Stimulated activated CD4-positive, alpha-beta T cell treated with anti-CD3 and anti-CD28 coated beads, Interleukin-12 subunit alpha, Interleukin-12 subunit beta, amount 100 ng/mL, for 48 hours (primary cell): ENCODE measurements at regions not wholly inside any gene's neighbourhood (a gene's known extent, or its start where the extent isn't known, plus 50 kb on each side); places are given as distances from the start of the nearest gene placed in this dataset.

Source experiments
- DNase-seq, 3 donors: peaks; one replicate each; pipeline ENCODE4 v3.0.0-alpha.2; 2020; ENCODE audit warnings: low read depth in 2 of 3, low spot score in 1 of 3

DNA sequence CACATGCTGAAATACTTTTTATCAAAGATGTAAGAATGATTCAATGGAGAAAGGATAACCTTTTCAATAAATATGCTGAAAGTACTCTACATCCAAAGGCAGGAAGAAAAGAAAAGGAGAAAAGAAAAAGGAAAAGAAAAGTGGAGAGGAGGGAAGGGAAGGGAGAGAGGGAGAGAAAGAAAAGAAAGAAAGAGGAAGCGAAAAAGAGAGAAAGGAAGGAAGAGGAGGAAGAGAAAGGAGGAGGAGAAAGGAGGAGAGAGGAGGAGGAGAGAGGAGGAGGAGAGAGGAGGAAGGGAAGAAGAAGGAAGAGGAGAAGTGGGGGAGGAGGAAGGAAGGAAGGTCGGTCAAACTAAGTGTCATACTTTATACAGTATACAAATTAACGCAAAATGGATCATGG, 297.4 kb upstream of the HSF2 start:
- no peak for DNase-seq

DNA sequence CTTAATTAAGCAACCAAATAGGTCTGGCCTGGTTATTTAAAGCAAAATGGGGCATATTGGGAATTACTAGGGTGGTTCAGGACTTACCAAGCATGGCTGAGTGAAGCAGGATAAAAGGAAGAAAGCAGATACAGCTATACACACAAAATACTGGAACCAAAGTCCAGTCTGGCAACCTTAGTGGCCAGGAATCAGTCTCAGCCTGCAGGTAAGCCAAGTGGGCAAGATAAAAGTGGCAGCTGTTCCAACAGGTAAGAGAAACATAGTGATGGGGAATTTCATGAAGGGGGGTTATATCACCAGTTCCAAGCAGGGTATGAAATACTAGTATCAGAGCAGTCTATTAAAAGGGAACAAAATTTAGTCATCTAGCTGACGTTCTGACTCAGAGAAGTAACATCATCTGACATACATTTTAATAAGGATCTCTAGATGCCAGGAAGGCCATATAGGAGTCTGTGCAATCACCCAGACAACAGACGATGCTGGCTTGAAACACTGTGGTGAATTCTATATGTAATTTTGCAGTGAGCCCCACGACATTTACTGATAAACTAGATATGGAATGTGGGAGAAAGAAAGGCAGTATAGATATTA, 292.1 kb upstream of the HSF2 start:
- no peak for DNase-seq

DNA sequence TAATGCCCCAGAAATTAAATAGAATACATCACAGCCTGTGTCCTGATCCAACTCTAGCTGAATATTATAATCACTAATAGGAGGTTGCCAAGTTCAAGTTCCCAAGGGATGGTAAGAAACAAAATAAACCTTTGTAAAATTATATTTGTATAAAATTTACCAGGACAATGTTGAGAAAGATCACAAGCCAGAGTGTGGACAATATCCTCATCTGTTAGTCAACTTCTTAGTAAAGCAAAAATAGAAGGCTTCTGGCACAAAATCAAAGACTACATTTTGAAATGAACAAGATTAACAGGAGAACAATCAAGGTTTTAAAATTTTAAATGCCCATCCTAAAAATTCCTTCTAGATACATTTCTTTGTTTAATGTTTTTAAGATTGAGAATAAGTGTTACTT, 290.4 kb upstream of the HSF2 start:
- no peak for DNase-seq

DNA sequence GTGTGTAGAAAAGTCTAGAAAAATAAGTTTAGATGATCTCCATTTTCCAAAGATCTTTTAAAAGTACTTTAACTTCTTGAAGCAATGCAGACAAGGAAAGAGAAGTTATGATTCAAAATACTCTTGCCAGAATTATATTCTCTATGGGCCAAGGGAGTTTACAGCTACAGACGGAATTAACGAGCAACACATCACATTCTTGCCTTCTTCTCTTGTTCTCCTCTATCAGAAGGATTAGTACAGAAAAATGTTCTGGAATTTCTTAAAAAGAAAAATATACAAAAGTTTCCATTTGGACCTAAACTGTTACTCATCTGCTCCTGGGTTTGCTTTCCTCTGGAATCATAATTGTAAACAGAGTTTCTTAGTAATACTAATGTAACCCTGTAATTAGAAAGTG, 284.7 kb upstream of the HSF2 start:
- DNase-seq: no peak

DNA sequence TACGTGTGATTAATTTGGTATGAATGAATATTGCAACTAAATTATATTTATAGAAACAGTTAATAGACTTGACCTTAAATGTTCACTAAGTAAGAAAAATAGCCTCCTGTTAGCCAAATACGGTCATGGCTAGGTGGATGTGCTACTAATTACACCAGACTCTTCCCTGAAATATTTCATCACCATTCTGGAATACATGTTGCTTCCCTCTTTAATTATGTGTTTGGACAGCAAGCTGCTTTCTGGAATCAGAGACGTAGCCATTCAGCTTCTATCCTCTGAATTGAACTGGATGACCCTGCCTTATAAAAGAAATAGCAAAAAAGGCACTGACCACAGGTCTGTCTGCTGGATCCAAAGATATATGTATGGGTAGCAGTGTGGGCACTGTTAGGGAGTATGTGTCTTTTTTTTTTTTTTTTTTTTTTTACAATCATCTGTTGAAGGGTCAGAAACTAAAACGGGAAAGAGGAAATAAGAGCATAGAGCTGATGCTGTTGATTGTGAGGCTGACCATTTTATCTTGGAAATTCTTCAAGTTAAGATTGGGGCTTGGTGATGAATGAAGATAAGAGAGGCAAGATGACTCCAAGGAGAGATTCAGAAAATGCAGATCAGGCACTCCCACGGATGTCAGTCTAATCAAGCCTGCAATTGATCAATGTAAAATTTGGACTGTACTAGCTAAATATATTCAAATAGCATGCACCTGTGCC, 283.2 kb upstream of the HSF2 start:
- DNase-seq: no peak

DNA sequence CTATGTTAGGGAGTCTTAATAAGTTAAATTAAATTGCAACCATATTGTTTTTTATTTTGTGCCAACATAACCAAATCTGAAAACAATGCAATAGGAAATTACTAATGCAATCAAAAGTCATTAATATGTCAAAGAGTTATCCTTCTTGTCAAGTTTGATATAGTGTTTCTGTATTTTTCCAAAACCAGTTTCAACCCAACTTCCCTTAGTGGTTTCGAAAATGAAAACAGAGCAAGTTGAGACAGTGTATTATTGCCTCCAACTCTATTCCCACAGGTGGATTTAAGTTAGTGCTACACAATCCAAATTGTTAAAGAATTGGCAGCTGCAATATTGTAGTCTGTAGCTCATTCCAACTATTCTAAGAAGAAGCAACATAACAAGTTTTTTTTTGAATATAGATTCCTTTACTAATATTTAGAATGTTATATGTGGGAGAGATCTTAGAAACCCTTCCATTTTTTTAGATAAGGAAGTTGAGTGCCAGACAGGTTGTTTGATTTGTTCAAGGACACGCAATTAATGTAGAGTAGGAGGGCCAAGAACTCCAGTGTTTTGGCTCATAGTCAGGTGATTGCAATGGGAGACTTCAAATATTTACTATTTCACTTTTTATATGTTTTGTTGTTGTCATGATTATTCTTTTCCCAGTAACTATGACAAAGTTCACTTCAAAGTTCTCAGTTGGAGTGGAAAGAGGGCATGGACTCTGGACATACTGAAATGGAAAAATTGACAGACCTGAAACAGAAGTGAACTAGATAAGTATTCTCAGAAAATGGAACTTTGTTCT, 282.4 kb upstream of the HSF2 start:
- DNase-seq: no peak

DNA sequence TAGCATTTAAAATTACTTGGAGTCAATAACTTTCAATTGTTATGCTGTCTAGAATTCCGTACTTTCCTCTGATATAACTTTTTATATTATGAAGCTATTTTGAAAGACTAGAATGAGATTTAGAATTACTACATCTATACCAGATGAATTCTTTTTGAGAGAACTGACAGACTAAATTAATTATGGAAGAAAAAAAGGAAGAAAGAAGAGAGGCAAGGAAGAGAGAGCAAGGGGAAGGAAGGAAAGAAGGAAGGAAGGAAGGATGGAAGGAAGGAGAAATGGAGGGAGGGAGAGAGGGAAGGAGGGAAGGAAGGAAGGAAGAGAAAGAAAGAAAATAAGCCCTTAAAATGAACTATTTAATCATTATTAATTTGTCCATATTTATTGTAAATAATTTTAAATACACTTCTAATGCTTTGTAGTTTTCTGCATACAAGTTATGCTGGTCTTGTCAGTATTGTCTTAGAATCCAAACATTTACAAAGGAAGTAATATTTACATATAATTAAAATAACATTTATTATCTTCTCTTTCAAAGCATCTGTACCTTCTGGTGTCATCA, 280.4 kb upstream of the HSF2 start:
- no peak for DNase-seq

DNA sequence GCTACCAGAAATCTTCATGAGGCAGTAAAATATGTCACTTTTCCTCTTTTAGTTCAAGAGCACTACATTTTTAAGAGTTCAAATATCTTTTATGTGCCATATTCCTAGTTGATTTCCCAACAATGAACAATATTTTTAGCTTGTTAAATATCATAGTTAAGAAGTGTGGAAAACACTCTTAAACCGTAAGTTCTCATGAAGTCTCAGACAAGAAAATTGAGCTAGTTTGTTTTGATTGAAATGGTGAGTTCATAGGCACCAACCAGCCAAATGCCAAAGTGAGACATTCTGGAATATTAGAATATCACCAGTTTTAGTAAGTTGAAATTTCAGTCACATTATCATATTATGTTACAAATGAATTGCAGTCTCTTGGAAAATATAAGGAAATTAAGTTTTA, 277.2 kb upstream of the HSF2 start:
- DNase-seq: no peak

DNA sequence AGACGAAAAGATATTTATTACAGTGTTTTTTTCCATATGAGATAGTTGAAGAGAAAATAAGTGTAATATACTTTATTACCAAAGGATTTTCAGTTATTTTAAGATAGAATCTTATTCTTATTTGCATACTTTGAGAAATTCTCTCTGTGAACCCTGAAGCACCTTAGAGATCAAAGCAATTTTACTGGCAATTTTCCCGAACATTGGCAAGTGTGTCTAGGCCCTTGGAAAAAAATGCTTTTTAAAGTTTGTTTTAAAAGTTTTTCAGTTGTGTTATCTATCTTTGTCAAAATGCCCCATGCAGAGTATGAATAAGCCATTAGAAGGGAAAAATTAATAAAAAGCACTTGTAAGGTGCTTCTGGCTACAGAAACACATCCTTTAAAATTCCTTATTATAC, 276.8 kb upstream of the HSF2 start:
- DNase-seq: no peak

DNA sequence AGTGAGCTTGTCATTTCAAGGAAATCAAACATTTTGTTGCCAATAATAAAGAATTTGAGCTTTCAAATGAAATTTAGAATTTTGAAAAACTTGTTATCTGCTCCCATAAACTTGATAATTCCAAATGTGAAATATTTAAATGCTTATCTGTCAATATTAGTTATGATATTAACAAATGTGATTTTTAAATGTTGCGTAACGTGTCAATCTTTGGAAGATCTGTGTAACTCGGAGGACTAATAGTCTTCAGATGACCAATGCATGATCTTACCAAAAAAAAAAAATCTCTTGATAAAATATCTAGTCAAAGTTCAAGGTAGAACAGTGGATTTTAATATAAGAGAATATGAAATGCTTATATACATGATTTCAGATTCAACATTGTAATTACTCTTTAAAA, 274.5 kb upstream of the HSF2 start:
- no peak for DNase-seq

DNA sequence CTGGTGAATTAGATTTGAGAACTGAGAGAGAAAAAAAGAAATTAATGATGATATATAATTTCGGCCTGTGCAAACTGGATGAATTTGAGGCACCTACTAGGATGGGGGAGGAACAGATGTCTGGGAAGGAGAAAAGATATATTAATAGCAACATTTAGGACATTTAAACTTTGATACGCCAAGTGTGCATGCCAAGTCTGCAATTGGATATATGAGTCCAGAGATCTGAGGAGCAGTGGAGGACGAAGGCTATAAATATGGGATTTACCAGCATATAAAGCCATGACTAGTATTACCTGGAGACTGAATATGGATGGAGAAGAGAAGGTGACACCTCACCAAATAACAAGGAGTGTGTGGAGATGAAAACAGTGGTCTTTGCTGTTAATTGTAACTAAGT, 272.6 kb upstream of the HSF2 start:
- no peak for DNase-seq

DNA sequence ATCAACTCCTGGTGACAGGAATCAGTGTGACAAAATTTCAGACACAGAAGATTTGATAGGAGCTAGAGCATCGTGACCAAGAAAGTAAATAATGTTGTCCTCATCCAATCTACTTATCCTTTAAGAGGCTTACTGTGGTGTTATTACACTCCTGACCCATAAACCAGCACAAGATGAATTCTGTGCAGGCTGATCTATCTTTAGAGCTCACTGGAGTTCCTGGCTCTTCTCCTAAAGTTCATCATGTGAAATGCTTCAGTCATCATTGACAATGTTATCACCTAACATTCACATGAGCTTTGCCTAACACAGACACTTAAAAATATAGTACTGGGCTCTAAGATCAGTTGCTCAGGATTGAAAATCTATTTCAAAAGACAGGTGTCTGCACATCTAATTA, 271.0 kb upstream of the HSF2 start:
- no peak for DNase-seq

DNA sequence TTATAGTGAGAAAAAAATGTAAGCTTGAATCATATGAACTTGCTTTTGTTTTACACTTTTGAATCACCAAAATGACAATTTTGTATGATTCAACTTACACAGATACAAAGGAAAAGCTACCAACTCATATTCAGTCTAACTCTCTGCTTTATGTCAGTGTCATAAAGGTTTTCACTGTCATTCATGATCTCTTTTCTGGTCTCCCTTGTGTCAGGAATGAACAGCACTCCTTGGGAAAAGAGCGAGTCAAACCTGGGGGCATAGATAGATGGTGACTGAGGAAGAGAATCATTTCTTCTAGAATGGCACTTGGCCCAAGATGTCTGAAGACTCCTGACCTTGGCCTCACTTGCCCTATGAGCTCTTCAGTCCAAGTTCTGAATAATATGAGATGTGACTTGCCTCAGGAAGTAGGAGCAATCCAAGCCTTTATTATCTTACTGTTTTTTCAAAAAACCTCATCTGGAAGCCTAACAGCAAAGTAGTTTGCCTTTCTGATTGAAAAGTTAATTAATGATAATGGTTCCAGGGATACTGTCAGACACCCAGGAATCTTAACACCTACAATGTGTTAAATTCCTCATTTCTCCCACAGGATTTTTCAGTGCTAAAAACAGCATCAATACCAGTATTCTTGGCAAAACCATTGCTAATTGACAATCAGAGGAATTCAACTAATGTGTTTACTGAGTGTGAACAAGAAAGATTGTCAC, 270.0 kb upstream of the HSF2 start:
- DNase-seq: no peak

DNA sequence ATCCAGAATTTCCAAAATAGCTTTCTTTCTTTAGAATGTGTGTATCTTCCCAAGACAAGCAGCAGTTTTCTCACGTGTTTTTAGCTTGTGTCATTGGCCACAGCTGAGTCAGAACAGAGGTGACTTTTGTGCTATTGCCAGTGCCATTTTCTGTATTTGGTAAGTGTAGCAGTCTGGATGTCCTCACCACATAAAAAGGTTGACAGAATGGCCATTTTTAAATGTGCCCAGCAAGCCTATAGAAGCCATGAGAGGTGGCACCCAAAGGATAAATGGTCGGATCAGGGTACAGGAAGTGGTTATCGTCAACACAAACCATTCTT, 269.5 kb upstream of the HSF2 start:
- DNase-seq: no peak

DNA sequence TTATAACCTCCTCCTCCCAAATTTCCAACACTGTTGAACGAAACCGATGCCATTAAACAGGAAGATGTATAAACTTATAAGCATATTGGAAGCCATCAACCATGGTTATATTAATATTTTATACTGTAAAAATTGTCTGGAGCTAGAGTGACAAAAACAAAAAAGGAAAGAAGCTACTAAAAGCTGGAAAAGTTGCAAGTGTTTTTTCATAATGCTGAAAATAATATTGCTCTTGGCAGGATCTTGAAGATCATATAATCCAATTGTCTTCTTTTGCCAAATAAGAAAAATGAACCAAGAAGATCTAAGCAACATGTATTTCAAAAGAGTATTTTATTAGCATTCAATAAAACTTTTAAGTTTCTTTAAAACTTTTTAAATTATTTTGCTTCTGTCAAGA, 268.9 kb upstream of the HSF2 start:
- no peak for DNase-seq

DNA sequence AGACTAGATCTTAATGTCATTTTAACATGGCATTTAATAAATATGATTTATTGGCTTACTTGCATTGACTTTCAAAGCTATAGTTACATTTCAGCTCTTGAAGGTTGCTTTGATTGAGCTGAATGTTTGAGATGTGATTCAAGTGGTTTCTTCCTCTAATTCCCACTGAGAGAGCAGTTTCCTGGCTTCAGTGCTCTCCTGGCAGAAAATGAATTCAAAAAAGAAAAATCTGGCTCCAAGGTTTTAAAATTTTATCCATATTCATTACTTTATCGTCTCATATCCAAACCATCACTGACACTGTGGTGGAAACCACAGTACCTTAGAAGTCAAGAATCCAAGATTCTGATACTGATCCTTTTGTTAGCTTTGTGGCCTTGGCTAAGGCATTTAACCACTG, 263.1 kb upstream of the HSF2 start:
- no peak for DNase-seq

DNA sequence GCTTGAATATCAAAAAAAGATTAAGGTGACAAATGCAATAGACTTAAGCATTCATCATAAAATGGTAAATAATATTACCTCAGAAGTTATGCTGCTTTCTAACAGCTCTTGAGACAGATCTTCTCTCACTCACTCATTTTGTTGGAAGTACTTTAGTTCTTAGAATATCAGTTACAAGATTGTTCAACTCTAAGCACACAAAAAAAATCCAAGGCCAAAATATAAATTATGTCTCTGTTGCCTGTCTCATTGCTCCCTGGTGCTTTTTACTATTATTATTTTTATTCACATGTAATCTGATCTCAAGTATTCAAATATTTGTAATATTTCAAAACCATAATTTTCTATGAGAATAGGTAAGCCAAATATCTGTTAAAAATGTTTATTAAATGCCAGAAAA, 259.4 kb upstream of the HSF2 start:
- no peak for DNase-seq

DNA sequence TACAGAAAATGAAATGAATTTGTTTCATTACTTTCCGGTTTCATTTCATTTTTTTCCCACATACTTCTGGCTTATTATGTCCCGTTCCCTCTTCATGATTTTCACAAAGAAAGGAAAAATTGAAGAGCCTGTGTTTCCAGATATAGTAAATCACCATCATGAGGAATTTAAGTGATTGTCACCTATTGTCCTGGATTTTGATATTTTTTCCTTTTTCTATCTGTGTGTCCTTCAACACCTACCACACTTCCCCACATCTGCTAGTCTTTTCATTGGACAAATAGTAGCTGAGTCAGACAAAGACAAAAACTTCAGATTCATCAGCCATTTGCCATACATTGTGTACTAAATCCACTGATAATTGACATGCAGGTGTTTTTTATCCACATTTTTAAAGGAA, 258.2 kb upstream of the HSF2 start:
- no peak for DNase-seq

DNA sequence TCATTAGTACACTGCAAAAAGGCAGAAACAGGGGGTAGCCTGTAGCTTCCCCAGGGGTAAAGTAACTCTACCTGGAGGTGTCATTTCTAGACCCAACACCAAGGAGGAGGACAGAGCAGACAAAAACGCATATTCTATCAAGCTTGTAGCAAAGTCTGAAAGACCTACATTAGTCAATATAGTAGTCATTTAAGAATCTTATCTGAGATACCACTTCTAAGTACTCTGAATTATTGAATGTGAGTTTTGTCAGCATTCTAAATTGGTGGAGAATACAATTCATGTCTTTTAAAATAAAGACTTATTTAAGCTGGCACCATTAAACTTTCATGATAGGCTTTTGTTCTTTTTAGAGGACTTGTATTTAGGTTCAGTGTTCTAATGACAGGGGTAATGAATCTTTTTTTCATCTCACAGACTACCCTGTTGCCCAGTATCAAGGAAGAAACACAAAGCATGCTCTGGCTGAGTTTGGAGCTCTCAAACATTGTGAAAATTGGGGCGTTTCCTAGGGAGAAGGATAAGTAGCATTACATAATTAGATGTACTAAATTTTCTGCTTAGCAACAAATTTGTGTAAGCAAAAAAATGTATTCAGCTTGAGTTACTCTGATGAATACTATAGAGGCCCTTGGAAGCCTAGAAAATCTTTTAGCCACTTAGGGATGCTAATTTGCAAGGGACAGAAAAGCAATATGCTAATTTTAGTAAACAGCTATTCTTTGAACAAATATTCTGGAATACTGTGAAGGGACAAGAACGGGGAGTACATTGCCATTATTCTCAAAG, 255.4 kb upstream of the HSF2 start:
- no peak for DNase-seq

DNA sequence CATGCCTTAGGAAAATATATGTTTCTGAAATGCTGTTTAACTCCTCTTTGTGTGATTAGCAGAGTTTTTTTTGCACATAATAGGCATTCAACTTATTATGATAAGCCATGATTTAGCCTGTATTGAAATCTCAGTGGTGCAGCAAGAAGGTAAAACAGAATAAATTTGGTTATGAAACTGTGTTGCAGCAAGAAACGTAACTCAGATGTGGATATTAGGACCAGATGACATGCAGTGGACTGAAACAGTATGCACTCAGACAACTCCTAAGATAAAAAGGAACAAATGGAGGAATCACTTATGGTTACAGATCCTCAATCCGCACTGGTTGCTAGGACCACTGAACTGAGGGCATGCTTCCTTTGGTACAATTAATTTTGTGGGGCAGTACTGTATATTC, 254.2 kb upstream of the HSF2 start:
- no peak for DNase-seq

DNA sequence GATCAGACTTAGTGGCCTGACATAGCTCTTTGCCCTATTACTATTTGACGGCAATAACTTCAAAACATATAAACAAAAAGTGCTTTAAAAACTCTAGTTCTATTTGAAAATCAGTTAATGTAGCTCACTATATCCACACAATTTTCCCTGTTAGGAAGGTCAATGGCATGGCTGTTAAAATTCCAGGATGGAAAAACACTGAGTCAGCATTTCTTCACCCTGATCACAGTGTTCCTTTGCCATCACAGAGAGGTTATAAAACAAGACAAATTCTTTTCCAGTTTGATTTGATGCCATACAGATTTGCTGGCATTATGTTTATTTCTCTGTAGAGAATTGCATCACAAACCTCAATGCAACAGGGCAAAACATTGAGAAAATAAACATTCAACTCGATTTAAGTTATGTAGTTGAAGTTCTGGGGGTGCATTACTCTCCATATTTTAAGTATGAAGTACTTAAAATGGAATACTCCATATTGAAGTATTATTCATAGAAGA, 253.7 kb upstream of the HSF2 start:
- no peak for DNase-seq
